DND-41 (cell line): ENCODE measurements at regions not wholly inside any gene's neighbourhood (a gene's known extent, or its start where the extent isn't known, plus 50 kb on each side); places are given as distances from the start of the nearest gene placed in this dataset.

Experiments
- ATAC-seq: fragments of 200-7000 bp; cut with Tn5 transposase; 3 replicates; pipeline ENCODE4 v1.9.1; 2021; ENCODE audit warnings: low read depth; ENCODE audit not compliant: insufficient read depth
- DNase-seq: peaks from one replicate; pipeline ENCODE4 v3.0.0-alpha.2; 2020
- H2AFZ ChIP-seq: 2 replicates; pipeline ENCODE4 v1.6.0; 2012; ENCODE audit warnings: low read depth, low read length
- H3K27ac ChIP-seq: 2 replicates; pipeline ENCODE4 v1.5.1; 2012; ENCODE audit warnings: low read length, inconsistent platforms
- H3K27me3 ChIP-seq: fragments of 200-600 bp; sonication (generic); 2 replicates; pipeline ENCODE4 v1.6.0; 2012; ENCODE audit warnings: low read length, mild to moderate bottlenecking, inconsistent platforms; ENCODE audit not compliant: insufficient read depth, poor library complexity
- H3K36me3 ChIP-seq: 2 replicates; pipeline ENCODE4 v1.5.1; 2012; ENCODE audit warnings: low read length, inconsistent platforms; ENCODE audit not compliant: insufficient read depth
- H3K4me1 ChIP-seq: 2 replicates; pipeline ENCODE4 v1.5.1; 2012; ENCODE audit warnings: mild to moderate bottlenecking, low read length; ENCODE audit not compliant: insufficient read depth
- H3K4me2 ChIP-seq: 2 replicates; pipeline ENCODE4 v1.6.0; 2012; ENCODE audit warnings: mild to moderate bottlenecking, moderate library complexity, low read length, inconsistent platforms; ENCODE audit not compliant: insufficient read depth
- H3K4me3 ChIP-seq, 2 experiments: fragments of 200-600 bp in 1 of 2; shearing (Covaris generic) in 1 of 2; 2 replicates each; pipeline ENCODE4 v1.5.1; 2012 to 2016; ENCODE audit warnings: inconsistent platforms in 2 of 2, low read length in 2 of 2, mild to moderate bottlenecking in 2 of 2, low read depth in 1 of 2, moderate library complexity in 1 of 2
- H3K79me2 ChIP-seq: 2 replicates; pipeline ENCODE4 v1.6.0; 2012; ENCODE audit warnings: low read length, inconsistent platforms; ENCODE audit not compliant: insufficient read depth
- H3K9ac ChIP-seq: 2 replicates; pipeline ENCODE4 v1.6.0; 2012; ENCODE audit warnings: low read depth, mild to moderate bottlenecking, inconsistent platforms, low read length, moderate library complexity
- H3K9me3 ChIP-seq: 2 replicates; pipeline ENCODE4 v1.5.1; 2012; ENCODE audit warnings: low read length, moderate library complexity, mild to moderate bottlenecking, inconsistent platforms; ENCODE audit not compliant: insufficient read depth, severe bottlenecking
- H4K20me1 ChIP-seq: 2 replicates; pipeline ENCODE4 v1.6.0; 2012; ENCODE audit warnings: low read length; ENCODE audit not compliant: insufficient read depth
- EZH2 ChIP-seq: IDR thresholded peaks from 3 replicates; pipeline ENCODE4 v1.6.1; 2012; ENCODE audit warnings: borderline replicate concordance, low read depth, mild to moderate bottlenecking, moderate library complexity, low read length, inconsistent platforms; ENCODE audit not compliant: severe bottlenecking
- TF ChIP-seq, protein P1 (sequence below): IDR thresholded peaks from 2 replicates; pipeline ENCODE4 v1.5.1; 2012; ENCODE audit warnings: borderline replicate concordance, low read length, moderate library complexity, mild to moderate bottlenecking; ENCODE audit not compliant: poor library complexity, severe bottlenecking; ENCODE audit errors: extremely low read depth

DNA sequence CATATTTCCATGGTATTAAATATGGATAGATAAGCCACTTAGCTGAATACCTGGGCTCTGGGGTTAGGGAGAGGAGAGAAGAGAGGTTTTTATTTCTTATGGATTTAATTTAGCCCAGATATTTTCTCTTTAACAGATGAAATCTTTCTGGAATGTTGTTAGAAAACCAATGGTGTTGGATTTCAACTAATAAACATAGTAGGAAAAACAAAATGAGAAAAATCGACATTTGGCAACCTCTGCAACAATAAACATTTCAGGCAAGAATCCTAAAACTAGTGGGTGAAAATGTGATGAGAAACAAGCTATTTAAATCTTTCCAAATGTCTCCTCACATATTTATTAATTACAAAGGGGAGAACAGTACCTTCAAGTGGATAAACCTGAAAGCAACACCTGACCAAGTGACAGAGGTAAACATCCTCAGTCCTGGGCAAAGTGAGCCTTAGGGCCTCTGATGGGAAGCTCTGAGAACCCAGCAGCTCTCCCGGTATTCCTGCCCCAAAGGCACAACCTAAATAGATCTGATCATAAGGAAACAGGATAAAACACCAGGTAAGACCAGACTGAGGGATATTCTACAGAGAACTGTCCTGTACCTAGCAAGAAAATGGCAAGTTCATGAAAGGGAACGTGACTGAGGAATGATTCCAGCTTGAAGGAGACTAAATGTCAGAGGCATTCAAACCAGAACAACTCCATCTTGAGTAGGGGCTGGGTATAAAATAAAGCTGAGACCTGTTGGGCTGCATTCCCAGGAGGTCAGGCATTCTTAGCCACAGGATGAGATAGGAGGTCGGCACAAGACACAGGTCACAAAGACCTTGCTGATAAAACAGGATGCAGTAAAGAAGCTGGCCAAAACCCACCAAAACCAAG, 163.7 kb downstream of the ESM1 start:
- DNase-seq (no peak), ATAC-seq (no peak)
- Histone ChIP-seq H2AFZ (no peak overlapping the region), H3K27me3 (no peaks in the 10 kb centered on the region), H3K27ac (no peak overlapping the region), H4K20me1 (no peaks in the 10 kb centered on the region), H3K4me3 (no peak overlapping the region), H3K9ac (no peak overlapping the region), H3K9me3 (no peaks in the 10 kb centered on the region), H3K79me2 (no peaks in the 10 kb centered on the region), H3K36me3 (no peaks in the 10 kb centered on the region), H3K4me1 (no peaks in the 10 kb centered on the region), H3K4me2 (no peak overlapping the region)
- TF ChIP-seq EZH2: no peak
- TF ChIP-seq, protein P1, sequence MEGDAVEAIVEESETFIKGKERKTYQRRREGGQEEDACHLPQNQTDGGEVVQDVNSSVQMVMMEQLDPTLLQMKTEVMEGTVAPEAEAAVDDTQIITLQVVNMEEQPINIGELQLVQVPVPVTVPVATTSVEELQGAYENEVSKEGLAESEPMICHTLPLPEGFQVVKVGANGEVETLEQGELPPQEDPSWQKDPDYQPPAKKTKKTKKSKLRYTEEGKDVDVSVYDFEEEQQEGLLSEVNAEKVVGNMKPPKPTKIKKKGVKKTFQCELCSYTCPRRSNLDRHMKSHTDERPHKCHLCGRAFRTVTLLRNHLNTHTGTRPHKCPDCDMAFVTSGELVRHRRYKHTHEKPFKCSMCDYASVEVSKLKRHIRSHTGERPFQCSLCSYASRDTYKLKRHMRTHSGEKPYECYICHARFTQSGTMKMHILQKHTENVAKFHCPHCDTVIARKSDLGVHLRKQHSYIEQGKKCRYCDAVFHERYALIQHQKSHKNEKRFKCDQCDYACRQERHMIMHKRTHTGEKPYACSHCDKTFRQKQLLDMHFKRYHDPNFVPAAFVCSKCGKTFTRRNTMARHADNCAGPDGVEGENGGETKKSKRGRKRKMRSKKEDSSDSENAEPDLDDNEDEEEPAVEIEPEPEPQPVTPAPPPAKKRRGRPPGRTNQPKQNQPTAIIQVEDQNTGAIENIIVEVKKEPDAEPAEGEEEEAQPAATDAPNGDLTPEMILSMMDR: no peak

- Histone ChIP-seq H3K9me3 (no peaks in the 10 kb centered on the region), H3K27me3 (no peaks in the 10 kb centered on the region), H3K36me3 (no peaks in the 10 kb centered on the region), H3K4me2 (no peak overlapping the region), H3K4me1 (no peaks in the 10 kb centered on the region), H3K9ac (no peak overlapping the region), H3K4me3 (no peak overlapping the region), H4K20me1 (no peaks in the 10 kb centered on the region), H3K27ac (no peak overlapping the region), H3K79me2 (no peaks in the 10 kb centered on the region), H2AFZ (no peak overlapping the region)
- DNase-seq (no peak), ATAC-seq (no peak)
- TF ChIP-seq, protein P1: no peak
- TF ChIP-seq EZH2: no peak
Observed at GRCh38 chr5:54820346-54821134, 164.9 kb downstream of the ESM1 start.

DNA sequence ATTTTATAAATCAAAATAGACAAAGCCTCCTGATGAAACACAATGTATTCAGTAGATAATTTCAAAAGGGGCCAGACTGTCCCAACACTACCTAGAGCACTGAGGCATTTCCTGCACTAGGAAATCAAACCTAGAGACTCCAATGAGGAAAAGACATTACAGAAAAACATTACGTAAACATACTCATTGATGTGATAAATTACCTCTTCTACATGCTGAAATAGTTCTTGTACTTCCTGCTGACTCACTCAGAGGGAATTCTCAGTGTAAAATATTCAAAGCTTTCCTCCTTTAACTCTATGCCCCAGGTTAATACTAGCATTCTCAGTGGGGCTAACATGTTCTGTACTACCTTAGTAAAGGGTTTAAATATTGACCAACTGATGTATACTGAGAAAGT, 178.0 kb downstream of the ESM1 start:
- Histone ChIP-seq H3K4me1 (no peaks in the 10 kb centered on the region), H3K4me2 (no peak overlapping the region), H3K79me2 (no peaks in the 10 kb centered on the region), H3K9ac (no peak overlapping the region), H4K20me1 (no peaks in the 10 kb centered on the region), H3K36me3 (no peaks in the 10 kb centered on the region), H3K9me3 (peaks cover 3% of the 10 kb centered on the region), H2AFZ (no peak overlapping the region), H3K27ac (no peak overlapping the region), H3K4me3 (no peak overlapping the region), H3K27me3 (no peaks in the 10 kb centered on the region)
- ATAC-seq (no peak), DNase-seq (no peak)
- TF ChIP-seq, protein P1: no peak
- no peak for TF ChIP-seq EZH2
